Spleen (tissue), 11 donors: ENCODE measurements at regions not wholly inside any gene's neighbourhood (a gene's known extent, or its start where the extent isn't known, plus 50 kb on each side); places are given as distances from the start of the nearest gene placed in this dataset.

Source experiments
- DNase-seq: peaks from one replicate; pipeline ENCODE4 v3.0.0-alpha.2; 2020
- H3K27ac ChIP-seq, 8 donors: fragments of 200-600 bp; sonication (generic) in 7 of 8; 1 replicate in 4 of 8; 2 replicates in 4 of 8; pipeline versions ENCODE4 v1.5.0 to v1.8.0; 2016 to 2021; ENCODE audit warnings: inconsistent platforms in 4 of 8, mild to moderate bottlenecking in 4 of 8, moderate library complexity in 1 of 8
- H3K27me3 ChIP-seq, 7 donors: fragments of 200-600 bp; sonication (generic) in 6 of 7; replicated peaks in 1 of 7; 1 replicate in 4 of 7; 2 replicates in 3 of 7; pipeline versions ENCODE4 v1.5.0 to v1.8.0; 2016 to 2021; ENCODE audit warnings: inconsistent platforms in 3 of 7, mild to moderate bottlenecking in 1 of 7
- H3K36me3 ChIP-seq, 6 donors: fragments of 200-600 bp; sonication (generic) in 5 of 6; 1 replicate in 4 of 6; 2 replicates in 2 of 6; pipeline versions ENCODE4 v1.5.0 to v1.8.0; 2016 to 2021; ENCODE audit warnings: inconsistent platforms in 2 of 6
- H3K4me1 ChIP-seq, 6 donors: fragments of 200-600 bp; sonication (generic) in 5 of 6; 1 replicate in 3 of 6; 2 replicates in 3 of 6; pipeline versions ENCODE4 v1.5.0 to v1.8.0; 2016 to 2021; ENCODE audit warnings: inconsistent platforms in 3 of 6
- H3K4me3 ChIP-seq, 8 donors: fragments of 200-600 bp; sonication (generic) in 7 of 8; 1 replicate in 4 of 8; 2 replicates in 4 of 8; pipeline versions ENCODE4 v1.5.0 to v1.8.0; 2016 to 2021; ENCODE audit warnings: inconsistent platforms in 4 of 8, mild to moderate bottlenecking in 4 of 8, moderate library complexity in 2 of 8
- H3K9me3 ChIP-seq, 8 donors: fragments of 200-600 bp; sonication (generic) in 7 of 8; 1 replicate in 4 of 8; 2 replicates in 4 of 8; pipeline versions ENCODE4 v1.5.0 to v1.8.0; 2016 to 2021; ENCODE audit warnings: inconsistent platforms in 4 of 8
- CTCF ChIP-seq, 11 experiments: fragments of 200-600 bp in 7 of 11; fragments of 450-650 bp in 4 of 11; sonication (generic) in 4 of 11; IDR thresholded peaks in 8 of 11; conservative IDR thresholded peaks in 3 of 11; 1 replicate in 7 of 11; 2 replicates in 4 of 11; pipeline versions ENCODE4 v1.4.0 to v1.8.0; 2016 to 2021; ENCODE audit warnings: antibody characterized with exemption in 11 of 11, inconsistent platforms in 4 of 11, mild to moderate bottlenecking in 1 of 11
- POLR2A ChIP-seq, 3 donors: fragments of 450-650 bp; IDR thresholded peaks; one replicate each; pipeline ENCODE4 v1.5.1; 2017; ENCODE audit warnings: antibody characterized with exemption in 3 of 3, mild to moderate bottlenecking in 1 of 3
- POLR2AphosphoS5 ChIP-seq, 3 donors: sonication (generic); formaldehyde crosslinking; IDR thresholded peaks; one replicate each; pipeline ENCODE4 v1.5.1; 2017; ENCODE audit warnings: antibody characterized with exemption in 3 of 3
- WGBS, 5 donors: extraction: QIAGEN DNeasy Blood & Tissue Kit in 3 of 5; methylation state at CpG; one replicate each; pipeline versions ENCODE4 v1.1.5 to v1.1.7; 2013 to 2018; 5-methylcytosine and 5-hydroxymethylcytosine counted together
- intact Hi-C: fragments of 100-400 bp; cut with DNase I; formaldehyde crosslinking; loops from one replicate; pipeline ENCODE4 v1.15.0; 2023; ENCODE audit warnings: low total_unique reads
- donor health status: healthy with polysubstance abuse.
- donor health status: DM: no; HTN: no; CAD: no; lungs with moderate emphysema.
- donor health status: DM: no; HTN: no; CAD: no.
- donor health status: Bipolar disorder and iron deficiency.
- donor health status: healthy.
- donor health status: DM: no; HTN: no; CAD: no.
- donor health status: DM: yes; HTN: yes; CAD: no.

- Histone ChIP-seq H3K27ac (no peak overlapping the region), H3K4me1 (no peaks in the 10 kb centered on the region), H3K27me3 (no peaks in the 10 kb centered on the region), H3K9me3 (peaks cover 0 to 7% (median 0%) of the 10 kb centered on the region in 8 donors), H3K4me3 (no peak overlapping the region), H3K36me3 (no peaks in the 10 kb centered on the region)
- no peak for DNase-seq
- TF ChIP-seq CTCF (IDR thresholded peaks at IDR 0.05 in 8 of 11, conservative IDR thresholded peaks at IDR 0.05 in 3 of 11), result no peak
- TF ChIP-seq POLR2AphosphoS5 (IDR thresholded peaks at IDR 0.05), result no peak
- no peak for TF ChIP-seq POLR2A (IDR thresholded peaks at IDR 0.05)
- WGBS, 5 donors, result 33 to 57% (median 39%) methylated on average over 2 of the region's 2 CpGs
- intact Hi-C loops, result no loop called here
These were observed 1068.4 kb downstream of the ARAP2 start for GRCh38 chr4:35175894-35176293.

GRCh38 chr4:35182451-35182850, 1061.9 kb downstream of the ARAP2 start:
- peaks cover 0 to 14% (median 0%) of the 10 kb centered on the region in 8 donors for H3K9me3 ChIP-seq
- TF ChIP-seq POLR2AphosphoS5 (IDR thresholded peaks at IDR 0.05), result no peak
- H3K27me3 ChIP-seq, result no peaks in the 10 kb centered on the region
- DNase-seq, result no peak
- H3K4me3 ChIP-seq, result no peak overlapping the region
- intact Hi-C loops, result no loop called here
- H3K4me1 ChIP-seq, result no peaks in the 10 kb centered on the region
- no peak overlapping the region for H3K27ac ChIP-seq
- no peaks in the 10 kb centered on the region for H3K36me3 ChIP-seq

- H3K27me3 ChIP-seq, result no peaks in the 10 kb centered on the region
- no peaks in the 10 kb centered on the region for H3K36me3 ChIP-seq
- no peak overlapping the region for H3K4me3 ChIP-seq
- intact Hi-C loops, result no loop called here
- no peak for DNase-seq
- peaks cover 0 to 7% (median 0%) of the 10 kb centered on the region in 8 donors for H3K9me3 ChIP-seq
- H3K4me1 ChIP-seq, result no peaks in the 10 kb centered on the region
- H3K27ac ChIP-seq, result no peak overlapping the region
- TF ChIP-seq POLR2AphosphoS5 (IDR thresholded peaks at IDR 0.05) (no peak), POLR2A (IDR thresholded peaks at IDR 0.05) (no peak)
- WGBS, 5 donors, result 35 to 60% (median 53%) methylated on average over 3 of the region's 3 CpGs
These were observed 1054.2 kb downstream of the ARAP2 start for GRCh38 chr4:35189988-35190613.

GRCh38 chr4:35201403-35201802, 1042.9 kb downstream of the ARAP2 start:
- intact Hi-C loops, result no loop called here
- DNase-seq, result no peak
- no peak for TF ChIP-seq POLR2A (IDR thresholded peaks at IDR 0.05)
- H3K4me3 ChIP-seq, result no peak overlapping the region
- no peaks in the 10 kb centered on the region for H3K36me3 ChIP-seq
- H3K9me3 ChIP-seq, result peaks cover 0 to 15% (median 0%) of the 10 kb centered on the region in 8 donors
- H3K27me3 ChIP-seq, result no peaks in the 10 kb centered on the region
- WGBS, 5 donors, result 81 to 90% (median 83%) methylated on average over 2 of the region's 2 CpGs
- H3K4me1 ChIP-seq, result no peaks in the 10 kb centered on the region
- H3K27ac ChIP-seq, result no peak overlapping the region

DNA sequence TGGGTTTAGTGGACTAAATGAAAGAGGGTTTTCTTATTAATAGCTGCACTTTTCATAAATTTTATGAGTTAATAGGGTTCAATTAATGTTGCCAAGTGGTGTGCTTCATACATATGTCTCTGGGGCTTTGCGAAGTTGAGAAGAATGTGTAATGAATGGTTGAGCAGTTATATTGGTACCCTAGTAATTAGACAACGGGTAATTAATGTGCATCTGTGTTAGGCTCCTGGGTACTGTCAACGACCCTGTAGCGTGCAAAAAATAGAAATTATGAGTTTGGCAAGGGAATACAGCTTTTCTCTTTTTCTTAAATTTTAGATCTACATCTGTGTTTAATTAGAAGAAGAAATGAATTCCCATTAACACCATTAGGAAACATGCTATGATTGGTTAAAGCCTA, 1027.7 kb downstream of the ARAP2 start:
- H3K9me3 ChIP-seq, result no peaks in the 10 kb centered on the region
- H3K4me1 ChIP-seq, result no peaks in the 10 kb centered on the region
- no peak for DNase-seq
- WGBS, 5 donors, result 78 to 89% (median 81%) methylated on average over 4 of the region's 4 CpGs
- no peaks in the 10 kb centered on the region for H3K27me3 ChIP-seq
- TF ChIP-seq POLR2A (IDR thresholded peaks at IDR 0.05), result no peak
- no peak for TF ChIP-seq POLR2AphosphoS5 (IDR thresholded peaks at IDR 0.05)
- TF ChIP-seq CTCF (IDR thresholded peaks at IDR 0.05 in 8 of 11, conservative IDR thresholded peaks at IDR 0.05 in 3 of 11), result no peak
- no peaks in the 10 kb centered on the region for H3K36me3 ChIP-seq
- intact Hi-C loops, result no loop called here
- no peak overlapping the region for H3K4me3 ChIP-seq
- no peak overlapping the region for H3K27ac ChIP-seq

GRCh38 chr4:35217331-35217730, 1027.0 kb downstream of the ARAP2 start:
- intact Hi-C loops, result no loop called here
- Histone ChIP-seq H3K9me3 (no peaks in the 10 kb centered on the region), H3K4me3 (no peak overlapping the region), H3K4me1 (no peaks in the 10 kb centered on the region), H3K36me3 (no peaks in the 10 kb centered on the region), H3K27me3 (no peaks in the 10 kb centered on the region), H3K27ac (no peak overlapping the region)
- WGBS, 5 donors, result 58 to 80% (median 74%) methylated on average over 1 of the region's 1 CpG
- DNase-seq, result no peak
- no peak for TF ChIP-seq POLR2A (IDR thresholded peaks at IDR 0.05)
- TF ChIP-seq CTCF (IDR thresholded peaks at IDR 0.05 in 8 of 11, conservative IDR thresholded peaks at IDR 0.05 in 3 of 11), result no peak
- TF ChIP-seq POLR2AphosphoS5 (IDR thresholded peaks at IDR 0.05), result no peak
